ENCODE measurements at regions not wholly inside any gene's neighbourhood (a gene's known extent, or its start where the extent isn't known, plus 50 kb on each side); places are given as distances from the start of the nearest gene placed in this dataset.

DNA sequence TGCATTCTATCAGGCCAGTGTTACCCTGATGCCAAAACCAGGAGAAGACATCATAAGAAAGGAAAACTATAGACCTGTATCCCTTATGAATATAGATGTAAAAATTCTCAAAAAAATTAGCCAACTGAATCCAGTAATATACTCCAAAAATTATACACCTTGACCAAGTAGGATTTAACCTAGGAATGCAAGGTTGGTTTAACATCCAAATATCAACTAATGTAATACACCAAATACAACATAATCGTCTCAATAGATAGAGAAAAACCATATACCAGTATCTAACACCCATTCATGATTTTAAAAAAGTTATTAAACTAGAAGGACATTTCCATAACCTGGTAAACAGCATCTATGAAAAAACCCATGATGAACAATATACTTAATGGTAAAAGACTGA, 56.5 kb upstream of the SELENOK start:
- 76 to 81% methylated on average over 1 of the region's 1 CpG for WGBS, 2 donors
- DNase-seq (no peak), ATAC-seq (no peak)
- Histone ChIP-seq H3K27me3 (peaks cover 0 to 7% (median 0%) of the 10 kb centered on the region in 7 donors), H3K27ac (no peak overlapping the region), H3K9me3 (peaks cover 0 to 40% (median 6%) of the 10 kb centered on the region in 11 donors), H3K36me3 (no peaks in the 10 kb centered on the region), H3K4me3 (no peak overlapping the region), H3K4me1 (no peaks in the 10 kb centered on the region)
- intact Hi-C loops (cut with DNase I): loop anchor here in 5 of 10 donors (10.0 kb wide), 4 partner anchors 177 to 1237 kb away; partner anchors contain the start of gene CACNA2D3 (in 2 of the 5)
- TF ChIP-seq, protein P1, sequence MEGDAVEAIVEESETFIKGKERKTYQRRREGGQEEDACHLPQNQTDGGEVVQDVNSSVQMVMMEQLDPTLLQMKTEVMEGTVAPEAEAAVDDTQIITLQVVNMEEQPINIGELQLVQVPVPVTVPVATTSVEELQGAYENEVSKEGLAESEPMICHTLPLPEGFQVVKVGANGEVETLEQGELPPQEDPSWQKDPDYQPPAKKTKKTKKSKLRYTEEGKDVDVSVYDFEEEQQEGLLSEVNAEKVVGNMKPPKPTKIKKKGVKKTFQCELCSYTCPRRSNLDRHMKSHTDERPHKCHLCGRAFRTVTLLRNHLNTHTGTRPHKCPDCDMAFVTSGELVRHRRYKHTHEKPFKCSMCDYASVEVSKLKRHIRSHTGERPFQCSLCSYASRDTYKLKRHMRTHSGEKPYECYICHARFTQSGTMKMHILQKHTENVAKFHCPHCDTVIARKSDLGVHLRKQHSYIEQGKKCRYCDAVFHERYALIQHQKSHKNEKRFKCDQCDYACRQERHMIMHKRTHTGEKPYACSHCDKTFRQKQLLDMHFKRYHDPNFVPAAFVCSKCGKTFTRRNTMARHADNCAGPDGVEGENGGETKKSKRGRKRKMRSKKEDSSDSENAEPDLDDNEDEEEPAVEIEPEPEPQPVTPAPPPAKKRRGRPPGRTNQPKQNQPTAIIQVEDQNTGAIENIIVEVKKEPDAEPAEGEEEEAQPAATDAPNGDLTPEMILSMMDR (IDR thresholded peaks at IDR 0.05): no peak

DNA sequence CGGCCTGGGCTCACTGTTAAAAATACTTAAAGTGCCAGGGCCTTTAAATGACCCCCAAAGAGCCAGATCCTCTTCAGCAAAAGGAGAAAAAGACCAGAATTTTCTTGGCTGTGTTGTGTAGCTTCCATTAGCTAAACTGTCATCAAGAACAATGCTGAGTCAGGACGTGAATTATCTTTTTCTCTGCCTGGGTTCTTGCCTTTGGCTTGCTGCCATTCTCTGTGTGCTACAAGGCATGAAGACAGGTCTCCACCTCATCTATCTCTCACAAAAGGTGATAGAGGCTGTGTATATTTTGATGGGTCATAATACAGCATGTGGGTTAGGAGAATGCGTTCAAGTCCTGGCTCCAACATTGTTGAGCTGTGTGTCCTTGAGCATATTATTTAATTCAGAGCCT, 52.4 kb upstream of the SELENOK start:
- peaks cover 0 to 26% (median 16%) of the 10 kb centered on the region in 7 donors for H3K27me3 ChIP-seq
- 64 to 67% methylated on average over 3 of the region's 3 CpGs for WGBS, 2 donors
- H3K27ac ChIP-seq: no peak overlapping the region
- peaks cover 0 to 40% (median 6%) of the 10 kb centered on the region in 11 donors for H3K9me3 ChIP-seq
- H3K36me3 ChIP-seq: no peaks in the 10 kb centered on the region
- intact Hi-C loops (cut with DNase I): loop anchor here in 5 of 10 donors (10.0 kb wide), 4 partner anchors 181 to 1241 kb away; partner anchors contain the start of gene CACNA2D3 (in 2 of the 5)
- no peak for ATAC-seq
- no peak for DNase-seq
- TF ChIP-seq, protein P1 (IDR thresholded peaks at IDR 0.05): no peak
- no peak overlapping the region for H3K4me3 ChIP-seq
- peaks cover 0 to 5% (median 0%) of the 10 kb centered on the region in 9 donors for H3K4me1 ChIP-seq

DNA sequence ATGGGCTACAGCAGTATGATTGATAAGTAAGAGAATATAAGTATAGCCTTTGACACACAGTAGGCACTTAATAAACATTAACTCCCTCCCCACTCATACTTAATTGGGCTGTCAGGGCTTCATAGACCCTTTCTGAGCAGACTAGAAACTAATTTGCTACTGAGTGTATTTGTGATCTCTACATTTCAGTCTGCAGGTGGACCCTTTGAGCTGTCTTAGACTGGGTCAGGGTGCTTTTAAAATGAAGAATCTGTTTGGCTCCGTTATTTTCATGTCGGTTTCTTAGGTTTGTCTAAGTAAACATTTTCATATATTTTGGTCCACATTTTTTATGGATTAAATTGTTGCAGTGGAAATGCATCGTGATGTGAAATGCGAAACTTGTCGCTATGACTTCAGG, 50.3 kb upstream of the SELENOK start:
- Histone ChIP-seq H3K36me3 (no peaks in the 10 kb centered on the region), H3K4me1 (peaks cover 0 to 5% (median 0%) of the 10 kb centered on the region in 9 donors), H3K27me3 (peaks cover 0 to 32% (median 19%) of the 10 kb centered on the region in 7 donors), H3K4me3 (no peak overlapping the region), H3K9me3 (peaks cover 0 to 19% (median 6%) of the 10 kb centered on the region in 11 donors), H3K27ac (no peak overlapping the region)
- TF ChIP-seq, protein P1 (IDR thresholded peaks at IDR 0.05): peak in 6 of 9 donors; percentile 10 to 46 (median 20)
- ATAC-seq: no peak
- intact Hi-C loops (cut with DNase I): loop anchor here in 5 of 10 donors (10.0 kb wide), 4 partner anchors 183 to 1243 kb away; partner anchors contain the start of gene CACNA2D3 (in 2 of the 5)
- no peak for DNase-seq
- 58 to 62% methylated on average over 5 of the region's 5 CpGs for WGBS, 2 donors
